Stimulated activated memory B cell treated with anti-CD40 and anti-IgM and Interleukin-4, amounts not matched to agents 10 μg/mL and 1 μg/mL and 100 μg/mL, for 72 hours (primary cell): ENCODE measurements at regions not wholly inside any gene's neighbourhood (a gene's known extent, or its start where the extent isn't known, plus 50 kb on each side); places are given as distances from the start of the nearest gene placed in this dataset.

ENCODE experiments used
- ATAC-seq: fragments of 150-1000 bp; cut with Tn5 transposase; 2 replicates; pipeline ENCODE4 v1.10.0; 2021
- H3K27ac Mint-ChIP-seq: one replicate; pipeline ENCODE4 v1.8.0; 2022; ENCODE audit warnings: mild to moderate bottlenecking, mixed read lengths
- H3K27me3 Mint-ChIP-seq: one replicate; pipeline ENCODE4 v1.8.0; 2022; ENCODE audit warnings: mixed read lengths
- H3K36me3 Mint-ChIP-seq: one replicate; pipeline ENCODE4 v1.8.0; 2022; ENCODE audit warnings: mixed read lengths
- H3K4me1 Mint-ChIP-seq: one replicate; pipeline ENCODE4 v1.8.0; 2022; ENCODE audit warnings: mixed read lengths
- H3K4me3 Mint-ChIP-seq: one replicate; pipeline ENCODE4 v1.8.0; 2022; ENCODE audit warnings: mild to moderate bottlenecking, moderate library complexity, mixed read lengths
- H3K9me3 Mint-ChIP-seq: one replicate; pipeline ENCODE4 v1.8.0; 2022; ENCODE audit warnings: mixed read lengths

DNA sequence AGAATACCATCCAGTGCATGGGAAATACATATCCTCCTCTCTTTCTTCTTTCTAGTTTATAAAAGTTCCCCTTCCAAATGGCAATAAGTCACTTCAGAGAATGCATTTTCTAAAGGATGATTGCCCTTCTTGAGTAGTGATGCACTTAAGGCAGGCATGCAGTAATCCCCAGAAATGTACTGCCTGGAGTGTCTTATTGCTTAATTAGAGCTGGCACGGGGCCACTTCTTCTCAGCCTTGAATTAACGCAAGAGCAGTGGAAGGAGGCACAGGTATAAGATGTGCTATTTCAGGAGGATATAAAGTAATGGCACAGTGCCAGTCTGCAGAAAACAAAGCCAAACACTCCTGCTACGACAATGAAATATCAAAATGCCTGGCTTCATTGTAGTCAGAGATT lies 371.4 kb upstream of the FAM241A start:
- Mint-ChIP-seq H3K4me3 (no peak overlapping the region), H3K36me3 (no peaks in the 10 kb centered on the region), H3K27ac (no peak overlapping the region), H3K4me1 (no peaks in the 10 kb centered on the region), H3K9me3 (peaks cover 6% of the 10 kb centered on the region), H3K27me3 (no peaks in the 10 kb centered on the region)
- no peak for ATAC-seq

DNA sequence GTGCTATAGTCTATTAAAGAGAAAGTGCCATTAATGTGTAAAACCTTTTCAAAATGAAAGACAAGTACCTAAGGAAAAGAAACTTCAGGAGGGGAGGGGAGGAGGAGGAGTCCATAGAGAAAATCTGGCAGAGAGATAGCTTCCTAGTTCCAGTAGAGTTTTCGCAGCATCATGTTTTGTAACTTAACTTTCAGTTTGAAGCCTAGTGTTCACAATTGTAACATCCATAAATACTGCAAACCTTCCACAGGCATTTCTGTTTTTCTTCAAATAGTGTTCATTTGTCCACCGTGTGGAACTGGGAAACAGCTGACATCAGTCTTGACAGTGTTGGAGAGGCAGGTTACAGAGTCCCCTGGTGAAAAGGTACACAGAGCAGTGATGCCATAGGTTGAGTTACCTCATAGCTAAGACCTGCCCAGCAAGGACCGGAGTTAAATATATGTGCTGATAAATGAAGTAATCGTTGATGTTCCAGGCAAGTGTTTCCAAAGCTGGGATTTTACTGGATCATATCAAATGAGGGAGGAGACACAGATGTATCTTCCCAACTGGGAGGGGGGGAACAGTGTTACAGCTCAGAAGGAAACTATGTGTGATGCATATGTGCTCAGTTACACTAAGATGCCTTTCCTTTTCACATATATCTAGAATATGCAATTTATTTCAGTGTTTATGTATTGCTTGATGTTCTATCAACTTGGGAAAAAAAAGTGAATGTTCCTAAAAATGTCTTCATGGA lies 369.5 kb upstream of the FAM241A start:
- no peaks in the 10 kb centered on the region for H3K27me3 Mint-ChIP-seq
- no peak for ATAC-seq
- no peaks in the 10 kb centered on the region for H3K36me3 Mint-ChIP-seq
- H3K27ac Mint-ChIP-seq: no peak overlapping the region
- no peaks in the 10 kb centered on the region for H3K9me3 Mint-ChIP-seq
- no peaks in the 10 kb centered on the region for H3K4me1 Mint-ChIP-seq
- no peak overlapping the region for H3K4me3 Mint-ChIP-seq

DNA sequence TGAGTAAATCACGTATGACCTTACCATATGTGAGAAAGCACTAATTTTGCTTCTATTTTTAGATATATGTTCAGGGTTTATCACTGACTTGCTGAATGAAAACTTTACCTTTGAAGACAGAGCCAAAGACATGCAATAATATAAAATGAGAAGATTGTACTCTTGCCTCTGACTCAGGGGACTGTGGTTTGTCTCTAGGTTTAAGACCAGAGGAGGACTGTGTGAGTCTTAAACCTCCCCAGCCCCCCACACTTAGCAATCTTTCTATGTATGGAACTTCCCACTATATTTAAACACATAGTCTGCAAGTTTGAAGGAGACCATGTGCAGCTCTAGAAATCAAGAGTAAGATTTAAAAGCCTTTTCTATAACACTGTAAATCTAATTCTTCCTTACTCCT lies 368.7 kb upstream of the FAM241A start:
- no peaks in the 10 kb centered on the region for H3K9me3 Mint-ChIP-seq
- no peak for ATAC-seq

DNA sequence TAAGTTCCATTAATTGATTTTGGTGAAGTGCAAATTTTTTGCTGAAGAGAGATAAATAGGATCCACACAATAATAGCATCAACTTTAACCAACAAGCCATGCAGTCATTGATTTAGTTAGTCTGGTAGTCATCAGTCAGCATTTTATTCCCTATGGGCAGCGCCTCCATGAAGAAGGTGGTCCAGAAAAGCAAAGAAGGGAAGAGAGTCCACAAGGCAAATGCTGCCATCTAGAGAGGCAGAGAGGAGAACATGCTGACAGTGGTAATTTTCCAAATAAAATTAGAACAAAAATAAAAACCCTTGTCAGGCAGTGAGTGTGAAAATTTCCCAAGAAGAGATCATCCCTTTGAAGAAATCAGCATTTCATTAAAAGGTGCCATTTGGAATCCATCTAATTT lies 366.7 kb upstream of the FAM241A start:
- no peak overlapping the region for H3K4me3 Mint-ChIP-seq
- H3K4me1 Mint-ChIP-seq: no peaks in the 10 kb centered on the region
- ATAC-seq: no peak
- H3K36me3 Mint-ChIP-seq: no peaks in the 10 kb centered on the region
- no peaks in the 10 kb centered on the region for H3K27me3 Mint-ChIP-seq
- H3K27ac Mint-ChIP-seq: no peak overlapping the region
- H3K9me3 Mint-ChIP-seq: no peaks in the 10 kb centered on the region

More for the DNA sequence above, 368.7 kb upstream of the FAM241A start:
- H3K4me1 Mint-ChIP-seq: no peaks in the 10 kb centered on the region
- H3K27ac Mint-ChIP-seq: no peak overlapping the region
- no peak overlapping the region for H3K4me3 Mint-ChIP-seq
- no peaks in the 10 kb centered on the region for H3K36me3 Mint-ChIP-seq
- H3K27me3 Mint-ChIP-seq: no peaks in the 10 kb centered on the region

DNA sequence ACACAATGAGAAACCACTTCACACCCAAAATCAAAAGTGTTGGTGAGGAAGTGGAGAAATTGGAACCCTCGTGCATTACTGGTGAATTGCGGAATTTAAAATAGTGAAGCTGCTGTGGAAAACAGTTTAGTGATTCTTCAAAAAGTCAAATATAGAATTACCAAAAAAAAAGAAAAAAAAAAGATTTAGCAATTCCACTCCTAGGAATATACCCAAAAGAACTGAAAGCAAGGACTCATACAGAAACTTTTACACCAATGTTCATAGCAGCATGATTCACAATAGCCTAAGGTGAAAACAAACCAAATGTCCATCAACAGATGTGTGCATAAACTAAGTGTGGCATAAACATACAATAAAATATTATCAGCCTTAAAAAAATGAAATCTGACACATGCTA lies 364.3 kb upstream of the FAM241A start:
- Mint-ChIP-seq H3K9me3 (no peaks in the 10 kb centered on the region), H3K4me3 (no peak overlapping the region), H3K4me1 (no peaks in the 10 kb centered on the region), H3K27me3 (no peaks in the 10 kb centered on the region), H3K36me3 (no peaks in the 10 kb centered on the region), H3K27ac (no peak overlapping the region)
- no peak for ATAC-seq

DNA sequence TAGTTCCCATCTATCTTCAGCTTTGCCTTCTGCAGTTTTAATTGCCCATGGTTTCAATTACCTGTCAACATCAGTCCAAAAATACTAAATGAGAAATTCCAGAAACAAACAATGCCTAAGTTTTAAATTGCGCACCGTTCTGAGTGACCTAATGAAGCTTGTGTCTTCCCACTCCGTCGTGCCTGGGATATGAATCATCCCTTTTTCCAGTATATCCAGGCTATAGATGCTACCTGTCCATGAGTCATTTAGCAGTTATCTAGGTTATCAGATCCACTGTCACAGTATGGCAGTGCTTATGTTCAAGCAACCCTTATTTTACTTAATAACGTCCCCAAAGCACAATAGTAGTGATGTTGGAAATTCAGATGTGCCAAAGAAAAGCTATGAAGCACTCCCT lies 363.6 kb upstream of the FAM241A start:
- H3K27me3 Mint-ChIP-seq: no peaks in the 10 kb centered on the region
- no peaks in the 10 kb centered on the region for H3K36me3 Mint-ChIP-seq

DNA sequence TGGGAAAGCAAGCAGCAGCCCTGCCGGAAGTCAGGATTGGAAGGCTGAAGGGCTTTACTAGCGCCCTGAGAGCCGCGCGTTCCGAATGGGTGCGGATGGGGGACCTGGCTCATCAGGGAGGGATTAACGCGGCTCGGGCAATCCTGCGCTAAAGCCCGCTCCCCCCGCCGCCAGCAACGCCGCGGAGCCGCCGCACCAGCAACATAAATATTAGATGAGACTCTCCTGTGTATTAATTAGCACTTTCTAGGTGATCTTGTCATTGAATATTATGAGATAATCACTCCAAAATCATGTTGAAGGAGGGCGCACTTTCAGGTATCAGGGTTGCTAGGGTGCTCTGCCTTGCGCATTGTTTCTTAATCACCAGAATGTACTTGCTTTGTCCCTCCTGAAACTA lies 357.2 kb upstream of the FAM241A start:
- Mint-ChIP-seq H3K9me3 (no peaks in the 10 kb centered on the region), H3K36me3 (no peaks in the 10 kb centered on the region), H3K4me1 (no peaks in the 10 kb centered on the region), H3K27ac (no peak overlapping the region), H3K4me3 (no peak overlapping the region), H3K27me3 (no peaks in the 10 kb centered on the region)
- no peak for ATAC-seq

More for the DNA sequence above, 363.6 kb upstream of the FAM241A start:
- H3K27ac Mint-ChIP-seq: no peak overlapping the region
- ATAC-seq: no peak
- no peaks in the 10 kb centered on the region for H3K9me3 Mint-ChIP-seq
- no peak overlapping the region for H3K4me3 Mint-ChIP-seq
- H3K4me1 Mint-ChIP-seq: no peaks in the 10 kb centered on the region

DNA sequence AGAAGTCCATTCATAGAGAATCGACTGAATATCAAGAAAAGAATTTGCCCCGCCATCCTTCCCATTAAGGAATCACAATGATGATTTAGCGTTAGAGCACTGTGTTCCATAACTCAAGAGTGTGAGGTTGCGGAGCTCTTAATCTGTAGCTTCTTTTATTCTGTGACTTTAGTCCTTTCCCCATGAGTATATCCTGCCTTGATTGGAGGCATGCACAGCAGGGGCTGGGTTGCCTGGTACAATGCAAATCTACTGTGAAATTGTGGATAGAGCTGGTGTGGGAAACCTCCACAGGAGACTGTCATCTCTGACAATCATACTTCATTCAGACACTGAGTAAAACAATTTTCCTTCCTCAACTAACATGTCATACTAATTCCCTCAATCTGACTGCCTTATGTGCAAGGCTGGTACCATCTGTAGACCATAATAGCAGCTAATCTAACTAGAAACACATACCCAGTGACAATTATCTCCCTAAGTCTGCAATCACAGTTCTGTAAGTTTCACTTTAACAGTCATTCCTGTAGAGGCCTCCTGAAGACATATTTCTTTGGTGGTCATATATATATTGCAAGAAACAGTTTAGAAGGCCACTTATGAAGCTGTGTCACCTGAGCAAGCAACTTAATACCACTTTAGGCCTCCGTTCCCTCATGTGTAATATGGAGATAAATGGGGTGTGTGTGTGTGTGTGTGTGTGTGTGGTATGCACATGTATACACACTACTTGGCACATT lies 355.2 kb upstream of the FAM241A start:
- Mint-ChIP-seq H3K27ac (no peak overlapping the region), H3K9me3 (no peaks in the 10 kb centered on the region), H3K27me3 (no peaks in the 10 kb centered on the region), H3K36me3 (no peaks in the 10 kb centered on the region), H3K4me3 (no peak overlapping the region), H3K4me1 (no peaks in the 10 kb centered on the region)
- peak; percentile 6 for ATAC-seq

DNA sequence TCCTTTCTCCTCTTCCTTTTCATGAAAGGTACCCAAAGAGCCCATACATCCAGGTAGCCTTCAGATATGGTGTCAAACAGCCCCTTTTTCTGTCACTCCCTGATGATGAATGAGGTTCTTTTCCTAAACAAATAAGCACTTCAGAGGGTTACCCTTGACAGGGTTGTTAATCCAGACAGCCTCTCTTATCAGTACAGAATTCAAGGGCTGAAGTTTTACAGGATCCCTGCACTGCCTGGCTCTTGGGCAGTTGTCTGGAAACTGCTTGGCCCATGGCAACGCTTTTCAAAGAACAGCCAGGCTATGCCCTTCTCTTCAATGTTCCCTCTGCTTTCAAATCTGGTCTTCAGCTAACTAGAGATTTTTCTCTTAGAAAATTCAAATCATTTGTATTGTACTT lies 352.6 kb upstream of the FAM241A start:
- Mint-ChIP-seq H3K27ac (no peak overlapping the region), H3K36me3 (no peaks in the 10 kb centered on the region), H3K4me3 (no peak overlapping the region), H3K27me3 (peaks cover 5% of the 10 kb centered on the region), H3K9me3 (no peaks in the 10 kb centered on the region), H3K4me1 (no peaks in the 10 kb centered on the region)
- ATAC-seq: no peak

DNA sequence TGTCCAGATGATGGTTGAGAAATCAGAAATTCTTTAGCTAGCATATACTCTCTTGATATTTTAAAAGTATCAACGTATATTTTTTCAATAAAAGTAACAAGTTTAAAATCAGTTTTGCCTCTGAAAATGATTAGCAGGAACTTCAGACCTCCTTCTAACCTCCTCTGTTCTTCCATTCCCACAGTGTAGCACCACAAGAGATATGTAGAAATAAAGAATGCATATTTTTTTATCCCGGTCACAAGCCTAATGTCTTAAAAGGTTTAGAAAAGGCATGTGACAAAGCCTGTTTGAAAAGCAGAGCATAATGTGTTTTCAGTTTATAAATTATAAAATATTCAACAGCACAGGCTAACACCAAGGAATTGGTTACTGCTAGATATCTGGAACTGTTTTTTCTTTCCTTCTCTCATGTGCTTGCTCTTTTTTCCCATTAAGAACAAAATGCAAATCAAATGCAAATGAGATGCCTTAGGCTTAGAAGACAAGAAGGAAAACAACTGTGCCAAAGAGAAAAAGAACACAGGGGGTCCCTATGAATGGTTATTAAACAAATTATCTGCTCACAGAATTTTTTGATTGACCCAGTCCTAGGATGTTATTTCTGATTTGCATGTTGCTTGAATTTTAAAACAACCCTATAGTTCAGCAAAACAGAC lies 351.7 kb upstream of the FAM241A start:
- Mint-ChIP-seq H3K27me3 (peaks cover 10% of the 10 kb centered on the region), H3K36me3 (no peaks in the 10 kb centered on the region), H3K4me1 (no peaks in the 10 kb centered on the region)

DNA sequence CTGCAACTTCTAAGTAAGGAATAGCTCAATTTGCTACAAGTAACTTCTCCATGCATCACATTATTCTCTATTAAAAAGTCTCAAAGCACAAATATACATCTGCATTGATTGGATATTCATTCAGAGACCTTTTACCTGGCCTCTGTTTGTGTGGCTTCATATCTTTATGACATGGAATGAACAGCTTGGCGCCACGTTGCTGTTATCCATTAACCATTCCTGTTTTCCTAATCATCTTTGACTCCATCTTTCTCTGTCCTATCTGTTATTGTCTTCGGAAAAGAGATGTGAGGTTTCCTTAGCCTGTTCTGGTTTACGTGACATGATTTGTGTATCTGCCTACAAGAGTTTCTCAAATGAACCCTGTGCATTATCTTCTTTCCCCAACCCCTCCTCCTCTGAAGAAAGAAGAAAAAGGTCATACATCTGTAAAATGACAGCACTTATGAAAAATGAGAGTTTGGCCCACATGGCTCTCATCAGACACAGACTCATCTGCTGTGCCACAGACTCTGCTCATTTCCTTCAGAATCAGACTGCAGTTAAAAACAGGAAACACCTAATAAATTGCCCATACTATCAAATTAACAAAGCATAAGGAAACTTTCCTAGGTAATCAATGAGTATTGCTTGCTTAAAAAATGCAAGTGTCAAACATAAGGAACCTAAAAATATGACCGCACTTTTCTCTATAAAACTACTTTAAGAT lies 347.6 kb upstream of the FAM241A start:
- Mint-ChIP-seq H3K27ac (no peak overlapping the region), H3K27me3 (peaks cover 10% of the 10 kb centered on the region), H3K4me1 (no peaks in the 10 kb centered on the region), H3K4me3 (no peak overlapping the region), H3K9me3 (no peaks in the 10 kb centered on the region), H3K36me3 (no peaks in the 10 kb centered on the region)
- no peak for ATAC-seq

More for the DNA sequence above, 351.7 kb upstream of the FAM241A start:
- no peak overlapping the region for H3K27ac Mint-ChIP-seq
- no peaks in the 10 kb centered on the region for H3K9me3 Mint-ChIP-seq
- no peak for ATAC-seq
- H3K4me3 Mint-ChIP-seq: no peak overlapping the region

DNA sequence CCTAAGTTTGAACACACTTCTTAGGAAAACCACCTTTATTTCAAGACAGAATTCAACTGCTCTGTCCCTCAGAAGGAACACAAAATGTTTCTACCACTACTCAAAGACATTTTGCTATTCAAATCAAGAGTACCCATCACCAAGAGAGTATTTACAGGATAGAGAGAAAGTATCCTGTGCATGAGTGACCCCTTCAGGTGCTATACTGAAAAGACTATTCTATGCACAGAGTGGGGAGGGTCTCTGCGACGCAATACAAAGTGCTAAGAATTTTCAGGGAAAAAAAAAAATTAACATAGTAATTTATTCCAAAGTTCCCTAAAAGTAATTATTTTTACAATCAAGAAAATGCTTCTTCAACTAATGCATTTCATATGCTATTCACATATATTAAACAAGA lies 346.4 kb upstream of the FAM241A start:
- no peak overlapping the region for H3K4me3 Mint-ChIP-seq
- no peaks in the 10 kb centered on the region for H3K9me3 Mint-ChIP-seq
- H3K27me3 Mint-ChIP-seq: peaks cover 10% of the 10 kb centered on the region

DNA sequence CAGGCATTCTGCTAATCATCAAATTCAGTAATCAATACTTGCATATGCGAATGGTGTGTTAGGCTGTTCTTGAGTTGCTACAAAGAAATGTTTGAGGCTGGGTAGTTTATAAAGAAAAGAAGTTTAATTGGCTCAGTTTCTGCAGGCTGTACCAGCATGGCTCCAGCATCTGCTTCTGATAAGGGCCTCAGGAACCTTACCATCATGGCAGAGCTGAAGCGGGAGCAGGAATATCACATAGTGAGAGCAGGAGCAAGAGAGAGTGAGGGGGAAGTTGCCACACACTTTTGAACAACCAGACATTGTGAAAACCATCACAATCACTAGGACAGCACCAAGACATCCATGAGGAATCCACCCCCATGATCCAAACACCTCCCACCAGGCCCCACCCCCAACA lies 344.7 kb upstream of the FAM241A start:
- H3K27ac Mint-ChIP-seq: no peak overlapping the region
- H3K36me3 Mint-ChIP-seq: no peaks in the 10 kb centered on the region
- H3K9me3 Mint-ChIP-seq: no peaks in the 10 kb centered on the region
- no peak overlapping the region for H3K4me3 Mint-ChIP-seq
- H3K4me1 Mint-ChIP-seq: no peaks in the 10 kb centered on the region
- peaks cover 10% of the 10 kb centered on the region for H3K27me3 Mint-ChIP-seq
- no peak for ATAC-seq

More for the DNA sequence above, 346.4 kb upstream of the FAM241A start:
- H3K4me1 Mint-ChIP-seq: no peaks in the 10 kb centered on the region
- ATAC-seq: no peak
- H3K36me3 Mint-ChIP-seq: no peaks in the 10 kb centered on the region
- no peak overlapping the region for H3K27ac Mint-ChIP-seq

DNA sequence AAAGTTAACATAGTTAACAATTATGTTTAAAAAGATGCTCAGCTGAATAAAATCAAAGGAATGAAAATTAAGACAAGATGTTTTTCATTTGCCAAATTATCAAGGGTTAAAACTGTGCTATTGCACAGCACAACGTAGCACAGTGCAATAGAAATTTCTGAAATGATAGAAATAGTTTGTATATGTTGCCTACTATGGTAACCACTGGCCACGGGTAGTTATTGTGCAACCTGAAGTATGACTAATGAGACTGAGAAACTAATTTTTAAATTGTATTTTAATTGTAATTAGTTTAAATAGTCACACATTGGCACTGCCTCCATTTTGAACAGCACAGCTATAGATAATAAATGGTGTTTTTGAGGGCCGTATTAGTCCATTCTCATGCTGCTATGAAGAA lies 343.1 kb upstream of the FAM241A start:
- Mint-ChIP-seq H3K27me3 (peaks cover 10% of the 10 kb centered on the region), H3K4me1 (no peaks in the 10 kb centered on the region), H3K9me3 (no peaks in the 10 kb centered on the region), H3K27ac (no peak overlapping the region), H3K36me3 (no peaks in the 10 kb centered on the region), H3K4me3 (no peak overlapping the region)
- ATAC-seq: no peak

DNA sequence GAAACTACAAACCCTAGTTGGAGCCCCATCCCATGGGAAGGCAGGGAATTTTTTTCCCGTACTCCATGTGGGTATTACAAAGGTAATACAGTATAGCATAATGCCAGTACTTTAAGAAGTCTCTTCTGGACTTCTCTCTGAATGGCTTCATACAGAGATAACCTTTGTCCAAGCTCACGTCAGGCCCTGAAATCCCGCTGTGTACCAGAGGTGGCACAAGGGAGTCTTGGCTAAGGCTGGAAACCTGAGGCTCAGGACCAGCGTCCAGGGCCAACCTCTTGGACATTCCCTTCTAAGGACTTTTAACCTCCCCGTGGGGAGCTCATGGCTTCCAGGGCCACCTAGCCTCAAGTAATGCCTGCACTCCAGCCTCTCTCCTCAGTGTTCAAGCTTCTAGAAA lies 338.9 kb upstream of the FAM241A start:
- ATAC-seq: no peak
- H3K27me3 Mint-ChIP-seq: no peaks in the 10 kb centered on the region
- H3K4me1 Mint-ChIP-seq: no peaks in the 10 kb centered on the region
- H3K27ac Mint-ChIP-seq: no peak overlapping the region
- H3K36me3 Mint-ChIP-seq: no peaks in the 10 kb centered on the region
- H3K9me3 Mint-ChIP-seq: no peaks in the 10 kb centered on the region
- no peak overlapping the region for H3K4me3 Mint-ChIP-seq
